K562 (cell line): ENCODE measurements at regions not wholly inside any gene's neighbourhood (a gene's known extent, or its start where the extent isn't known, plus 50 kb on each side); places are given as distances from the start of the nearest gene placed in this dataset.

Experiments used
- GABPB2 ChIP-seq: fragments of 250-450 bp; sonication (Bioruptor Pico); conservative IDR thresholded peaks from 2 replicates; pipeline ENCODE4 v1.5.1; 2021; ENCODE audit warnings: mild to moderate bottlenecking
- HMGXB4 ChIP-seq: sonication (generic); formaldehyde crosslinking; IDR thresholded peaks from 2 replicates; pipeline ENCODE4 v1.8.1; 2023; ENCODE audit warnings: mild to moderate bottlenecking, missing genetic modification reagents
- JUNB ChIP-seq: fragments of 450-650 bp; formaldehyde crosslinking; conservative IDR thresholded peaks from 2 replicates; pipeline ENCODE4 v1.4.0; 2020; ENCODE audit warnings: mild to moderate bottlenecking
- ZNF740 ChIP-seq, 3 experiments: fragments of 200-800 bp in 1 of 3; sonication (Bioruptor generic) in 1 of 3; sonication (generic) in 1 of 3; formaldehyde crosslinking in 1 of 3; IDR thresholded peaks; 2 replicates each; pipeline versions ENCODE4 v1.6.1 to v1.8.0; 2016 to 2022; ENCODE audit warnings: mild to moderate bottlenecking in 2 of 3, missing compliant biosample characterization in 2 of 3, missing genetic modification characterization in 2 of 3, missing genetic modification reagents in 1 of 3

GRCh38 chr4:77284036-77284435, 127.0 kb downstream of the CCNG2 start:
- TF ChIP-seq GABPB2 (CRISPR knock-in tag) = no peak
- TF ChIP-seq JUNB (CRISPR knock-in tag) = no peak
- TF ChIP-seq ZNF740 (CRISPR knock-in tag; IDR thresholded peaks at IDR 0.05) = no peak
- TF ChIP-seq ZNF740 (tag; IDR thresholded peaks at IDR 0.05) = no peak
- no peak for TF ChIP-seq HMGXB4
